DMS153 treated with DMSO at 0.1 percent for 48 hours (cell line): ENCODE measurements at regions not wholly inside any gene's neighbourhood (a gene's known extent, or its start where the extent isn't known, plus 50 kb on each side); places are given as distances from the start of the nearest gene placed in this dataset.

Source experiments
- DNase-seq: peaks from one replicate; lab custom pipeline; 2025; ENCODE audit not compliant: unreplicated experiment; lab: John Stamatoyannopoulos, UW

DNA sequence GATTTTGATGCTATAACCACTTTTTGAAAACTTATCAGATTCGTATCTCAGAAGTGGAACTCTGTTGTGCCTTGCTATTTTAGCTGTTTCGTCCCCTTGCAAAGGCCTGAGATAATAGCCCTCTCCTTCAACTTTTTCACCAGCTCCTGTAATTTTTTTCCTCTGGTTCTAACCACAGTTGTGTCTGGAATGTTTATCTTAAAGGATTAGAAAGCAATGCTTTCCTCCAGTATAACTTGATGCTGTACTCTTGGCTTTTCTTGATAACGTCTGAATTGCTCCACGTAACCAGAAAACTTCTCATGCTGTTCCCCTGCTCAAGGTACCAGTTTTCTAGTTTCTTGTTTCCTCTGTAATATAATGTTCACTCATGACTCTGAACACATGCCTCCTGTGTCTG, 209.4 kb downstream of the DTWD2 start:
- no peak for DNase-seq

DNA sequence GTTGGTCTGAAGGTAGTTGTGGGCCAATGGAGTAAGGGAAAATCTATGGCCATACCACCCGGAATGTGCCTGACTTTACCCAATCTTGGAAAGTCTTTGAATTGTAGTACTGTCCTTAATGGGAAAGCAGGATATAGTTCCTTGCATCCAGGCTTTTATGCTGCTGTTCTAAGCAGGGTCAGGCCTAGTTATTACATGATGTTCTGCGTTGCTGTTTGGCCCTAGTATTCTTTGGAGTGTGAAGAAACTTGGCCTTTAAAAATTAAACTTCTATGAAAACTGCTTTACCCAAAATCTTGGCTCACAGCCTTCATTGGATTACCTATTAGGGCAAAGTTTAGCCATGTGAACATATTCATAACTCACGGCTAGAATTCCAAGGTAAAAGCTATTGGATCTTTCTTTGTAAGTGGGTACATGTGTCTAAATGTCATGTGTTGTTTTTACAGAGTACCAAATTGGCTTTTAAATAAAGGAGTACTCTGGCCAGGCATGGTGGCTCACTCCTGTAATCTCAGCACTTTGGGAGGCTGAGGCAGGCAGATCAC, 211.1 kb downstream of the DTWD2 start:
- no peak for DNase-seq

- DNase-seq: no peak
These were observed 211.6 kb downstream of the DTWD2 start for GRCh38 chr5:118776755-118777154.

DNA sequence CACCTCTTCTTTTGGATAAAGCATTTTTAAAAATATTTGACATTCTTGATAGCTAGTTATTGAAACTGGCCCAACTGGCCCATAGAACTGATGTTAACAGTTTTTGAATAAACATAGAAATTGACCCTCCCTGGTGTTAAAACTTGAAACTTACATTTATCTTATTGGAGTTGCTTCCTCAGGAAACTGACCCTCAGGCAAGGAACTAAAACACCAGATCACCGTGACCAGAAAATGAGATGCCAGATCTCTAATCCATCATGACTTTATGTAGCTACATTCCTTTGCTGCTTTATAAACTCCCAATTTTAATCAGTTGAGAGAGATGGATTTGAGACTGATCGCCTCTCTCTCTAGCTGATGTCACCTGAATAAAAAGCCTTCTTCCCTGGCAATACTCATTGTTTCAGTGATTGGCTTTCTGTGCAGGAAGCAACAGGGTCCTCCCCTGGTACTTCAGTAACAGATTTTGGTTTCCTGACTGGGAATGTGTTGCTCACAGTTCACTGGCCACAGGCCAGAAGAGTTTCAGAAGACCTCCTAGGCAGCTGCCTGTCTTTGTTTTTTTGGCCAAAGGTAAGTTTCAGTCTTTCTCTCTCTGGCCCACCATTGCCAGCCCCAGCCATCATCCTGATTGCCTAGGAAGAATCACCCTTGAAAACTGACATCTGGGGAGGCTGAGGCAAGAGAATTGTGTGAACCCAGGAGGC, 212.4 kb downstream of the DTWD2 start:
- no peak for DNase-seq

GRCh38 chr5:118768607-118769175, 219.7 kb downstream of the DTWD2 start:
- DNase-seq: no peak

GRCh38 chr5:118762291-118762690, 226.1 kb downstream of the DTWD2 start:
- no peak for DNase-seq

- DNase-seq: no peak
These were observed 226.5 kb downstream of the DTWD2 start for GRCh38 chr5:118761814-118762213.

DNA sequence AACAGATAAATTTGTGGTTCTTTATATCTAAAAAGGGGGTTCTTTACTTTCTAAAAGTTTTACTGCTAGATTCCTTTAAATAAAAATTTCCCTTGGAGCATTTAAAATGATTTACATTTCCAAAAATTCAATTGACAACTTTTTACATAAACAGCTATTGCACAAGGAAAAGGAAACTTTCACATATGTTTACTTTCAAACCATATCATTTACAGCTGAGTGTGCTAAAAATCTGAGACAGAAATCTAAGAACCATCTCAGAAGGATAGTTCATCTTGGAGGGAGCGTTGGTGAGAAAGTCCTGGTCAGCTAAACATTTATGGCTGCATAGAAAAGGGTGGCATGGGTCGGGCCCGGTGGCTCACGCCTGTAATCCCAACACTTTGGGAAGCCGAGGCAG, 235.4 kb downstream of the DTWD2 start:
- no peak for DNase-seq

- no peak for DNase-seq
These were observed 252.0 kb downstream of the DTWD2 start for GRCh38 chr5:118736396-118736795.

DNA sequence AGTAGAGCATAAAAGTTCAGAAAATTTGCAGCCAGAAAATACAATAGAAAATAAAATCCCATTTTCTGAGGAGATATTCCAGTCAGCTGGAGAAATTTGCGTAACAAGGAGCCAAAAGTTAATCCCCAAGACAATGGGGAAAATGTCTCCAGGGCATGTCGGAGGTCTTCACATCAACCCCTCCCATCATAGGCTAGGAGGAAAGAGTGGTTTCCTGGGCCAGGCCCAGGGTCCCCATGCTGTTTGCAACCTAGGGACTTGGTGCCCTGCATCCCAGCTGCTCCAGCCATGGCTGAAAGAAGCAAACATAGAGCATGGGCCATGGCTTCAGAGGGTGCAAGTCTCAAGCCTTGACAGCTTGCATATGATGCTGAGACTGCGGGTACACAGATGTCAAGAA, 255.0 kb downstream of the DTWD2 start:
- no peak for DNase-seq

DNA sequence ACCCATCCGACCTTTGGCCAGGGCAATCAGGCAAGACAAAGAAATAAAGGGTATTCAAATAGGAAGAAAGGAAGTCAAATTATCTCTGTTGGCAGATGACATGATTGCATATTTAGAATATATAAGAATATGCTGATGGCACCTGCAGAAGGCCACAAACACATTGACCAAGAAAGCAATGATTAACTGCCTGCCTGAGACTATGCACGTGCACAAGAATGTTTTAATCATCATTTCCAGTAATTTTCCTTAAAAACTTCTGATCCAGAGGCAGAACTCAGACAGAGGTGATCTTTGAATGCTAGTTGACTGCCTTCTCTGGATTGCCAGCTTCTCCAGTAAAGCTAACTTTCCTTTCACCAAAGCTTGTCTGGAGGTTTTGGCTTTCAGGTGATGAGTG, 260.2 kb downstream of the DTWD2 start:
- no peak for DNase-seq

DNA sequence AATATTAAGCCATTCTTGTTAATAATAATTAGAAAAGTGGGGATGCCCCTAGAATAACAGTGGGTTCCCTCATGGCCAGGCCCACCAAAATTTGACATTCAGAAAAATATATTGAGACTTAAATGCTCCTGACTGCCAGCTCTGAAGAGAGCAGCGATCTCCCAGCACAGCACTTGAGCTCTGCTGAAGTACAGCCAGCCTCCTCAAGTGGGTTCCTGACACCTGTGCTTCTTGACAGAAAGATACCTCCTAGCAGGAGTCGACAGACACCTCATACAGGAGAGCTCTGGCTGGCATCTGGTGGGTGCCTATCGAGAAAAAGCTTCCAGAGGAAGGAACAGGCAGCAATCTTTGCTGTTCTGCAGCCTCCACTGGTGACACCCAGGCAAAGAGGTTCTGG, 261.5 kb downstream of the DTWD2 start:
- DNase-seq: no peak

DNA sequence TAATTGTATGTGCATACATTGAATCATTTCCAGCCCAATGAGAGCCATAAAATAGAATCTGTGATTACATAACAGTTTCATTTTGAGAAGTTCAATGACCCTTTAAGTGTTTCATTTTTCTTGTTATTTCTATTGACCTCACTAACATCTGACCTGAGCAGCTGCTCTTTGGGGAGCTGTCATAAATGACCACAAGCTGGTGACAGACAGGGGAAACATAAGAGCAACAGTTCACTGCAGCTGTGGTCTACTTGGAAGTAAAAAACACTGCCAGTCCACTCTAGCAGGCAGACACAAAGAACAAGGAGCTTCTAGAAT, 265.4 kb downstream of the DTWD2 start:
- DNase-seq: no peak

DNA sequence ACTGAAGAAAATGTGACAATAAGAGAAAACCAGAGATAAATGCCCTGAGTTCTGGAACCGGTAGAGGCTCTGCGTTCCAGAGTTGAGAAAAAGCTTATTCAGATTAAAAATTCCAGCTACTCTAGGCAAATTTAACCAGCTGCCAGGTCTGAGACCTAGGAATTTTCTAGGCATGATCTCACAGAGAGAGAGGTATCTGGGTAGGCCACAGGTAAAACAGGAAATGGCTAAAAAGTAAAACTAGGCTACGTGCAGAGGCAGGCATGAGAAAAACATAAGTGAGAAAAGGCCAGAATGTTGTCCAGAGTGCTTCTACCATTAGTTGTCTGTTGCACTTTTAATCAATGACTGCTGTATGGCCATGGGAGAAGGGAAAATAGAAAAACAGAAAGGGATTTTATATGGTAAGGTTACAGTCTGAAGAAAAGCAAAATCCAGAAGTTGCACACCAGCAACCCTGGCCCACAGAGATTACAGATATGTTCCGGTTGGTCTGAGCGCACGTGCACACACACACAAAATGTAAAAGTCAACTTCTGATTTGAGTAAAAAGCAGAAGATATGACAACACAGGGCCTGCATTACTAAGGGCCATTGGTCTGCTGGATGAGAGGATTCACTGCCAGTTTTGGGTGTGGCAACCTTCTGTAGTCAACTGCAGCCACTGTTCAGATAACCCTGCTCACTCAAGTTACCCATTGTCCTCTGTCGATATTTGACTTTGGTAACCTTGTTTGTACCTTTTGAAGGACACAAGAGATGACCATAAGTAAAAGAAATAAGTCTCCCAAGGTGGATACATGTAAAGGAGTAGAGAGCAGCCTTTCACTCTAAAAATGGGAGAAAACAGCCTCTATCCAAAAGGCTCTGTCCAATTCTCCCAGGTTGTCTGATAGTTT, 266.0 kb downstream of the DTWD2 start:
- no peak for DNase-seq

DNA sequence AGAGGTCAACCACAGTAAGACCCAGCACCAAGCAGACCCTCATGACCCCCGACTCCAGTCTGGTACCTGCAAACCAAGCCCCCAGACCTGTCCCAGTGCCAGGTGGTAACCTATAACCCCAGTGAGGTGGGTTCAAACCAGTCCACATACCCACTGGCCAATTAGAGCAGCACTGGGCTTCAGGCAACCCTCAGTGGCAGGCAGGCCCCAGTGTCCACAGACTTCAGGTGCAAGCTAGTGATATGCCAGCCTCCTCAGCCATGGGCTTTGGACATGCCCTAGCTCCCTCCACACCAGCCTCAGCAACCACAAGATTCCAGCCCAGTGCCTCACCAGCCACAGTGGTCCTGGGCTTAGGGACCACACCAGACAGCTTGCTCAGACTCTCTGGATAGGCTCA, 276.6 kb downstream of the DTWD2 start:
- no peak for DNase-seq

DNA sequence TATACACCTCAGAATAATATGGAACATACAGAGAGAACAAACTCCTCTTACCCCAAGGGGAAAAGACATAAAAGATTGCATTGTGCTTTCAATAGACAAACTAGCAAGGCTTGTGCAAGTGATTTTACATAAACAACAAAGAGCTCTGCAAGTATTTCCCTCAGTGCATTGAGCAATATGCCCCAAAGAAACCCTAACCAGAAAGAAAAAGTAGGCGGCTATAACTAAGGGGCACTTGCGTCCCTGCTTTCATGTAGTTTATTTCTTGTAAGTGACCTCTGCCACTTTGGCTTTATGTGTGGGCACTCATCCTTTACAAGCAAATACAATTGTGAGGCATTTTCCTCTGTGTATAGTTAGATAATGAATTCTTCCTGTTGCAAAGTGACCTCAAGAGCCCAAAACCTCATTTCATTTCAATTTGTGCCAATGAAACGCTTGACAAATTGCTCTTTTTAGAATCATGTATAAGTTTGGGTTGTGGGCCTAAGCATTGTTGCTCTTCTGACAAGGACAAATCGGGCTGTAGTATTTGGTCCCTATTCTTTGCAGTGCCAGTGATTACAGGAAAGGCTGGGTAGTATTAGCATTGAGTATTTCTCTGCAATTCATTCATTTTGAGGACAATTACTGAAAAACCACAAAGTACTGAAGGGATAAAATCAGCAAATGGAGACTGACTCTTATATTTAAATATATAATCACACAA, 282.2 kb downstream of the DTWD2 start:
- no peak for DNase-seq

GRCh38 chr5:118703241-118703640, 285.1 kb downstream of the DTWD2 start:
- DNase-seq: no peak

GRCh38 chr5:118701791-118702190, 286.6 kb downstream of the DTWD2 start:
- no peak for DNase-seq

DNA sequence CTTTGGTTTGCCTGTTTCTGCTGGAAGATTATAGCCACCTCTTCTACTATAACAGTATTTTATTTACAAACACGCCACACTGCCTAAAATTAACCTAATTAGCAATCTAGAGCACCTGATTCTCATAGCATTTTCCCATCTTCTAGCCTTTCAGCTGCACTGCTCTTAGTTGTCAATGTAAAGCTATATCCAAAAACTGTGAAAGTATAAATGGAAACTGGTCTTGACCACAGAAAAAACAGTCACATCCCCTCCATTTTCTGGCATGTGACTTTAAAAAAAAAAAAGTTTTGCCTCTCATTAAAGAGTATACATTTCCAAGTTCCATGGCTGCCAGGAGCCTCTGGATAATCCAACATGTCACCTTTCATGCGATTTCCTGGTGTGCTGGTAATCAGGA, 287.8 kb downstream of the DTWD2 start:
- no peak for DNase-seq

DNA sequence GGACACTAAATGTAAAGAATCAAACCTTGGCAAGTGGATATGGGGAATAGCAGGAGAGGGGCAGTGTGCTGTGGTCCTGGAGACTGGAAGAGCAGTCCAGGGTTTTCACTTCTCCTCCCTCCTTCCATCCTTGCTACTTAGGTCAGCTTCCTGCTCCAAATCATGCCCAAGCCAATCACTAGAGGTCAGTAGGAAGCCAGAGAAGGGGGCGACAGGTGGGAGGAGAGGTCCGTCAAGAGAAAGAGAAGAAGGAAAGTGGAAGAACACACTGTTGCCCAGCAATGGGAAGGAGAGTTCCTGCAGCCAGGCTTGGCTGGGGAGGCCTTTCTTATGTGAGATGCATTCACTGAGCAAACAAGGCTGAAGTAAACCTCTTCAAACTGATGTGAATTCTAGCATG, 289.6 kb downstream of the DTWD2 start:
- DNase-seq: no peak

DNA sequence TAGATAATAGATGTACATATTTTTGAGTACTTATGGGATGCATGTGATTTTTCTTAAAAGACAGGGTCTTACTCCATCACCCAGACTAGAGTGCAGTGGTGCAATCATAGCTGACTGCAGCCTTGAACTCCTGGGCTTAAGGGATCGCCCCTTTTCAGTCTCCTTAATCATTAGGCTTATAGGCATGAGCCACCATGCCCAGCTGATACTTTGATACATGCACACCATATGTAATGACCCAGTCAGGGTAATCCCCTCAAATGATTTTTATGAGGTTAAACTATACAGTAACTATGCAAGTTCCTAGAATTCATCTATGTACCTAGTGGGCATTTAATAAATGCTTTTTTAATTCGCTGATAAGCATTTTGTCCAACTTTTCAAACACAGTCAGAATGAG, 292.3 kb downstream of the DTWD2 start:
- DNase-seq: no peak
